ENCODE measurements at regions not wholly inside any gene's neighbourhood (a gene's known extent, or its start where the extent isn't known, plus 50 kb on each side); places are given as distances from the start of the nearest gene placed in this dataset.

- Histone ChIP-seq H3K27me3 (no peaks in the 10 kb centered on the region), H3K27ac (no peak overlapping the region), H3K4me3 (no peak overlapping the region), H3K36me3 (no peaks in the 10 kb centered on the region), H3K4me1 (no peaks in the 10 kb centered on the region), H3K9me3 (no peaks in the 10 kb centered on the region)
- in situ Hi-C loops (cut with MboI; ENCODE audit: low pct_ligation_motif_present in 1 of 4, low pct_unique_long_range_greater_than_20kb in 1 of 4, low sequenced_read_pairs in 3 of 4) (no loop called here), intact Hi-C loops (cut with DNase I; ENCODE audit: low total_unique reads) (no loop called here)
- 83 to 92% methylated on average over 8 of the region's 8 CpGs for WGBS, 2 donors (ENCODE audit: low coverage in 1 of 2)
- TF ChIP-seq POLR2A (IDR thresholded peaks at IDR 0.05): no peak
- no peak for TF ChIP-seq CTCF (IDR thresholded peaks at IDR 0.05)
- TF ChIP-seq POLR2AphosphoS5 (IDR thresholded peaks at IDR 0.05): no peak
- TF ChIP-seq EP300 (IDR thresholded peaks at IDR 0.05; ENCODE audit: low read depth): no peak
- no peak for DNase-seq
Observed at GRCh38 chr10:113495553-113495952, 57.3 kb upstream of the HABP2 start.

- Histone ChIP-seq H3K4me3 (no peak overlapping the region), H3K9me3 (no peaks in the 10 kb centered on the region), H3K36me3 (no peaks in the 10 kb centered on the region), H3K27ac (no peak overlapping the region), H3K27me3 (no peaks in the 10 kb centered on the region), H3K4me1 (no peaks in the 10 kb centered on the region)
- DNase-seq: no peak
- intact Hi-C loops (cut with DNase I; ENCODE audit: low total_unique reads): no loop called here
- WGBS, 2 donors (ENCODE audit: low coverage in 1 of 2): 71 to 74% methylated on average over 8 to 20 of the region's 20 CpGs
- in situ Hi-C loops (cut with MboI; ENCODE audit: low pct_ligation_motif_present in 1 of 4, low pct_unique_long_range_greater_than_20kb in 1 of 4, low sequenced_read_pairs in 3 of 4): no loop called here
- no peak for TF ChIP-seq EP300 (IDR thresholded peaks at IDR 0.05; ENCODE audit: low read depth)
- no peak for TF ChIP-seq POLR2A (IDR thresholded peaks at IDR 0.05)
- TF ChIP-seq POLR2AphosphoS5 (IDR thresholded peaks at IDR 0.05): no peak
- TF ChIP-seq CTCF (IDR thresholded peaks at IDR 0.05): no peak
Observed at GRCh38 chr10:113496111-113497109, 56.4 kb upstream of the HABP2 start.

- H3K27ac ChIP-seq: no peak overlapping the region
- H3K27me3 ChIP-seq: no peaks in the 10 kb centered on the region
- H3K4me1 ChIP-seq: no peaks in the 10 kb centered on the region
- H3K36me3 ChIP-seq: no peaks in the 10 kb centered on the region
- no peaks in the 10 kb centered on the region for H3K9me3 ChIP-seq
- no peak for TF ChIP-seq CTCF (IDR thresholded peaks at IDR 0.05)
- no peak for TF ChIP-seq EP300 (IDR thresholded peaks at IDR 0.05; ENCODE audit: low read depth)
- no peak for TF ChIP-seq POLR2A (IDR thresholded peaks at IDR 0.05)
- no peak for TF ChIP-seq POLR2AphosphoS5 (IDR thresholded peaks at IDR 0.05)
- DNase-seq: no peak
- intact Hi-C loops (cut with DNase I; ENCODE audit: low total_unique reads) (no loop called here), in situ Hi-C loops (cut with MboI; ENCODE audit: low pct_ligation_motif_present in 1 of 4, low pct_unique_long_range_greater_than_20kb in 1 of 4, low sequenced_read_pairs in 3 of 4) (no loop called here)
- 70 to 74% methylated on average over 4 to 8 of the region's 8 CpGs for WGBS, 2 donors (ENCODE audit: low coverage in 1 of 2)
- H3K4me3 ChIP-seq: no peak overlapping the region
Observed at GRCh38 chr10:113497198-113497597, 55.7 kb upstream of the HABP2 start.

- WGBS, 2 donors (ENCODE audit: low coverage in 1 of 2): 12 to 29% methylated on average over 4 of the region's 4 CpGs
- Histone ChIP-seq H3K36me3 (no peaks in the 10 kb centered on the region), H3K27ac (no peak overlapping the region), H3K27me3 (no peaks in the 10 kb centered on the region), H3K4me1 (no peaks in the 10 kb centered on the region), H3K9me3 (no peaks in the 10 kb centered on the region), H3K4me3 (no peak overlapping the region)
- TF ChIP-seq CTCF (IDR thresholded peaks at IDR 0.05) (no peak), POLR2AphosphoS5 (IDR thresholded peaks at IDR 0.05) (no peak), EP300 (IDR thresholded peaks at IDR 0.05; ENCODE audit: low read depth) (no peak), POLR2A (IDR thresholded peaks at IDR 0.05) (no peak)
- in situ Hi-C loops (cut with MboI; ENCODE audit: low pct_ligation_motif_present in 1 of 4, low pct_unique_long_range_greater_than_20kb in 1 of 4, low sequenced_read_pairs in 3 of 4) (no loop called here), intact Hi-C loops (cut with DNase I; ENCODE audit: low total_unique reads) (no loop called here)
- DNase-seq: no peak
Observed at GRCh38 chr10:113498997-113499396, 53.9 kb upstream of the HABP2 start.
